SK-N-SH treated with all-trans-retinoic acid at 6 μM for 48 hours (cell line): ENCODE measurements at regions not wholly inside any gene's neighbourhood (a gene's known extent, or its start where the extent isn't known, plus 50 kb on each side); places are given as distances from the start of the nearest gene placed in this dataset.

Experiments
- ATAC-seq: fragments of 200-7000 bp; cut with Tn5 transposase; 3 replicates; pipeline ENCODE4 v1.9.1; 2020; ENCODE audit warnings: mild to moderate bottlenecking, moderate library complexity
- ARNTL ChIP-seq: fragments of 450-650 bp; formaldehyde crosslinking; IDR thresholded peaks from 2 replicates; pipeline ENCODE4 v1.5.0; 2020; ENCODE audit warnings: low read depth, mild to moderate bottlenecking, moderate library complexity, borderline replicate concordance
- BACH2 ChIP-seq: fragments of 250-450 bp; sonication (Bioruptor Pico); IDR thresholded peaks from 2 replicates; pipeline ENCODE4 v1.9.0; 2021; ENCODE audit warnings: mild to moderate bottlenecking, borderline replicate concordance
- CSDC2 ChIP-seq: fragments of 250-450 bp; sonication (Bioruptor Pico); IDR thresholded peaks from 2 replicates; pipeline ENCODE4 v1.5.0; 2020; ENCODE audit warnings: mild to moderate bottlenecking, moderate library complexity
- CSRNP3 ChIP-seq: fragments of 250-450 bp; sonication (Bioruptor Pico); IDR thresholded peaks from 2 replicates; pipeline ENCODE4 v1.5.1; 2021; ENCODE audit warnings: mild to moderate bottlenecking, moderate library complexity
- ESRRG ChIP-seq: fragments of 250-450 bp; sonication (Bioruptor Pico); IDR thresholded peaks from 2 replicates; pipeline ENCODE4 v1.6.1; 2021; ENCODE audit warnings: mild to moderate bottlenecking
- GLIS3 ChIP-seq: fragments of 250-450 bp; sonication (Bioruptor Pico); IDR thresholded peaks from 2 replicates; pipeline ENCODE4 v1.5.0; 2020; ENCODE audit warnings: mild to moderate bottlenecking, moderate library complexity
- ISL1 ChIP-seq: fragments of 250-450 bp; sonication (Bioruptor Pico); IDR thresholded peaks from 2 replicates; pipeline ENCODE4 v2.1.2; 2022; ENCODE audit warnings: mild to moderate bottlenecking, moderate library complexity
- PATZ1 ChIP-seq: fragments of 250-450 bp; sonication (Bioruptor Pico); IDR thresholded peaks from 2 replicates; pipeline ENCODE4 v1.8.0; 2020; ENCODE audit warnings: mild to moderate bottlenecking, moderate library complexity, borderline replicate concordance
- POU6F1 ChIP-seq: fragments of 250-450 bp; sonication (Bioruptor Pico); IDR thresholded peaks from 2 replicates; pipeline ENCODE4 v1.8.0; 2021; ENCODE audit warnings: low read depth, mild to moderate bottlenecking, moderate library complexity, borderline replicate concordance
- PPARA ChIP-seq: fragments of 250-450 bp; sonication (Bioruptor Pico); IDR thresholded peaks from 2 replicates; pipeline ENCODE4 v1.5.0; 2020; ENCODE audit warnings: mild to moderate bottlenecking, borderline replicate concordance
- RARB ChIP-seq: fragments of 250-450 bp; sonication (Bioruptor Pico); IDR thresholded peaks from 2 replicates; pipeline ENCODE4 v1.8.0; 2021; ENCODE audit warnings: mild to moderate bottlenecking, moderate library complexity
- SNAI2 ChIP-seq: fragments of 250-450 bp; sonication (Bioruptor Pico); IDR thresholded peaks from 2 replicates; pipeline ENCODE4 v1.5.0; 2020; ENCODE audit warnings: mild to moderate bottlenecking, moderate library complexity
- TCF4 ChIP-seq: fragments of 250-450 bp; sonication (Bioruptor Pico); IDR thresholded peaks from 2 replicates; pipeline ENCODE4 v1.8.0; 2021; ENCODE audit warnings: mild to moderate bottlenecking, moderate library complexity, borderline replicate concordance
- ZC3H10 ChIP-seq: fragments of 250-450 bp; sonication (Bioruptor Pico); IDR thresholded peaks from 2 replicates; pipeline ENCODE4 v1.5.1; 2021; ENCODE audit warnings: mild to moderate bottlenecking, moderate library complexity
- ZFP3 ChIP-seq: fragments of 250-450 bp; sonication (Bioruptor Pico); IDR thresholded peaks from 2 replicates; pipeline ENCODE4 v1.5.0; 2020; ENCODE audit warnings: mild to moderate bottlenecking, moderate library complexity
- ZFP30 ChIP-seq: fragments of 450-650 bp; formaldehyde crosslinking; IDR thresholded peaks from 2 replicates; pipeline ENCODE4 v1.5.0; 2022; ENCODE audit warnings: mild to moderate bottlenecking, moderate library complexity
- ZNF70 ChIP-seq: fragments of 450-650 bp; formaldehyde crosslinking; IDR thresholded peaks from 2 replicates; pipeline ENCODE4 v1.5.0; 2020; ENCODE audit warnings: mild to moderate bottlenecking, moderate library complexity
- ZNF8 ChIP-seq: fragments of 450-650 bp; formaldehyde crosslinking; IDR thresholded peaks from 2 replicates; pipeline ENCODE4 v1.5.0; 2020; ENCODE audit warnings: mild to moderate bottlenecking, moderate library complexity
- TF ChIP-seq, protein P1 (sequence below): fragments of 250-450 bp; sonication (Bioruptor Pico); IDR thresholded peaks from 2 replicates; pipeline ENCODE4 v1.5.0; 2020; ENCODE audit warnings: mild to moderate bottlenecking, moderate library complexity

- TF ChIP-seq PATZ1 (CRISPR knock-in tag) = no peak
- TF ChIP-seq ZC3H10 (CRISPR knock-in tag) = no peak
- no peak for TF ChIP-seq ZNF8 (CRISPR knock-in tag)
- no peak for TF ChIP-seq POU6F1 (CRISPR knock-in tag)
Observed at GRCh38 chr18:10035281-10035991, 121.6 kb downstream of the VAPA start (continued).

DNA sequence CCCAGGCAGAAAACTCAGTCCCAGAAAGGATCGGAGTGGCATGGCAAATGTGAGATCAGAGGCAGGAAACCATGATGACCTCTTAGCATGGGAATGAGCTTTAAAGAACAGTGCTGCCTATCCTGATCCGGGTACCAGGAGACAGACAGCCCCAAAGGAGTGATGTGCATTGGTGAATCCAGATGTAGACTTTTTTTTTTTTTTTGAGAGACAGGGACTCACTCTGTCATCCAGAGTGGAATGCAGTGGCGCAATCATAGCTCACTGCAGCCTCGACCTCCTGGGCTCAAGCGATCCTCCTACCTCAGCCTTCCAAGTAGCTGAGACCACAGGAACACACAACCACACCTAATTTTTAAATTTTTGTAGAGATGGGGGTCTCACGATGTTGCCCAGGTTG lies 122.7 kb downstream of the VAPA start:
- TF ChIP-seq TCF4 (CRISPR knock-in tag) = no peak
- TF ChIP-seq ISL1 (CRISPR knock-in tag) = no peak
- TF ChIP-seq BACH2 = no peak
- TF ChIP-seq ARNTL = no peak
- TF ChIP-seq RARB (CRISPR knock-in tag) = no peak
- TF ChIP-seq, all 23 proteins: peak for 0
- no peak for ATAC-seq

DNA sequence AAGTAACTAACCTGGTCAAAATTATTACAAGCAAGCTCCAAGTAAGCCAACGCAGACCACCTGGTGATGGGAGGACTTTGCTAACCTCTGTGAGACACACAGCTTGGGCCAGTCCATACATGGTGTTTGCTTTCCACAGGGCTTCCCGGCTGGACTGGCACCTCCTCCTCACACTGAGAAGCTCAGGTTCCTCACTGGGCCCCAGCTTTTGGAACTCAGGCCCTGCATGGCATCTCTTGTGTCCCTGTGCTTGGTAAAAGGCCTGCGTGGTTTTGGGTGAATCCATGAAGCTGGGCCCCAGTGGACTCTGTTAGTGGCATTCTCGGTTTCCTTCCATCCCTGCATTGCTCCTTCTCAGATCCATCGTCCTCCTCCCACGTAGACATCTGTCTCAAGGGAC lies 123.4 kb downstream of the VAPA start:
- TF ChIP-seq TCF4 (CRISPR knock-in tag) = no peak
- TF ChIP-seq PPARA (CRISPR knock-in tag) = no peak
- no peak for TF ChIP-seq CSRNP3
- TF ChIP-seq ZFP30 = no peak
- TF ChIP-seq ZNF70 (CRISPR knock-in tag) = no peak
- TF ChIP-seq SNAI2 (CRISPR knock-in tag) = no peak
- TF ChIP-seq POU6F1 (CRISPR knock-in tag) = no peak
- TF ChIP-seq, protein P1, sequence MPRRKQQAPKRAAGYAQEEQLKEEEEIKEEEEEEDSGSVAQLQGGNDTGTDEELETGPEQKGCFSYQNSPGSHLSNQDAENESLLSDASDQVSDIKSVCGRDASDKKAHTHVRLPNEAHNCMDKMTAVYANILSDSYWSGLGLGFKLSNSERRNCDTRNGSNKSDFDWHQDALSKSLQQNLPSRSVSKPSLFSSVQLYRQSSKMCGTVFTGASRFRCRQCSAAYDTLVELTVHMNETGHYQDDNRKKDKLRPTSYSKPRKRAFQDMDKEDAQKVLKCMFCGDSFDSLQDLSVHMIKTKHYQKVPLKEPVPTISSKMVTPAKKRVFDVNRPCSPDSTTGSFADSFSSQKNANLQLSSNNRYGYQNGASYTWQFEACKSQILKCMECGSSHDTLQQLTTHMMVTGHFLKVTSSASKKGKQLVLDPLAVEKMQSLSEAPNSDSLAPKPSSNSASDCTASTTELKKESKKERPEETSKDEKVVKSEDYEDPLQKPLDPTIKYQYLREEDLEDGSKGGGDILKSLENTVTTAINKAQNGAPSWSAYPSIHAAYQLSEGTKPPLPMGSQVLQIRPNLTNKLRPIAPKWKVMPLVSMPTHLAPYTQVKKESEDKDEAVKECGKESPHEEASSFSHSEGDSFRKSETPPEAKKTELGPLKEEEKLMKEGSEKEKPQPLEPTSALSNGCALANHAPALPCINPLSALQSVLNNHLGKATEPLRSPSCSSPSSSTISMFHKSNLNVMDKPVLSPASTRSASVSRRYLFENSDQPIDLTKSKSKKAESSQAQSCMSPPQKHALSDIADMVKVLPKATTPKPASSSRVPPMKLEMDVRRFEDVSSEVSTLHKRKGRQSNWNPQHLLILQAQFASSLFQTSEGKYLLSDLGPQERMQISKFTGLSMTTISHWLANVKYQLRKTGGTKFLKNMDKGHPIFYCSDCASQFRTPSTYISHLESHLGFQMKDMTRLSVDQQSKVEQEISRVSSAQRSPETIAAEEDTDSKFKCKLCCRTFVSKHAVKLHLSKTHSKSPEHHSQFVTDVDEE (CRISPR knock-in tag) = no peak
- TF ChIP-seq GLIS3 (CRISPR knock-in tag) = no peak
- ATAC-seq = no peak

DNA sequence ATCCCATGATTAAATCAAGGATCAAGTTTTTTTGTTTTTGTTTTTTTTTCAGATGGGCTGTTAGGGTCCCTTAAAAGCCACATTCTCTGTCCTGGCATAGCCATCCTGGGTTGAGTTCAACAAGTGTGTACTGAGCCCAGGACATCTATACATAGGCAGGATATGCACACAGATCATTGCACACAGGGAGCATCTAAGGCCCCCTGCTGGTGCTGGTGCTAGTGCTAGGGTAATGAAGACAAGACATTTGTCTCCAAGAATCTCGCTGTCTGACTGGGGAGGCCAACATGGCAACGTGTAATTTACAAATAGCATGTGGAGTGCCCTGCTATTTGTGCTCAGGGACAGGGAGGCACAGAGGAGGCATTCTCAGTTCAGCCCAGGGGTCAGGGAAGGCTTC lies 124.5 kb downstream of the VAPA start:
- no peak for ATAC-seq
- no peak for TF ChIP-seq CSRNP3
- TF ChIP-seq, protein P1 (CRISPR knock-in tag) = no peak
- no peak for TF ChIP-seq ZFP30
- TF ChIP-seq CSDC2 = no peak
- no peak for TF ChIP-seq ZC3H10 (CRISPR knock-in tag)
- no peak for TF ChIP-seq RARB (CRISPR knock-in tag)
- no peak for TF ChIP-seq ESRRG (CRISPR knock-in tag)
- no peak for TF ChIP-seq ZFP3 (CRISPR knock-in tag)
- TF ChIP-seq ZNF8 (CRISPR knock-in tag) = no peak
- TF ChIP-seq ARNTL = no peak
- TF ChIP-seq PATZ1 (CRISPR knock-in tag) = no peak
- no peak for TF ChIP-seq ZNF70 (CRISPR knock-in tag)
